NCI-H1930 (cell line): ENCODE measurements at regions not wholly inside any gene's neighbourhood (a gene's known extent, or its start where the extent isn't known, plus 50 kb on each side); places are given as distances from the start of the nearest gene placed in this dataset.
A peak's percentile ranks its signal among the peaks of the same experiment; 100 is the strongest.

Experiments
- DNase-seq, 2 experiments: peaks; one replicate each; lab custom pipeline; 2025; lab: John Stamatoyannopoulos, UW

GRCh38 chr2:199707593-199708185 lies 143.3 kb downstream of the FTCDNL1 start:
- DNase-seq: no peak

- DNase-seq: no peak
These were observed 145.5 kb downstream of the FTCDNL1 start for GRCh38 chr2:199705538-199705937.

- no peak for DNase-seq
These were observed 146.4 kb downstream of the FTCDNL1 start for GRCh38 chr2:199704358-199705238.

- no peak for DNase-seq
These were observed 147.8 kb downstream of the FTCDNL1 start for GRCh38 chr2:199703199-199703598.

GRCh38 chr2:199697469-199697868 lies 153.5 kb downstream of the FTCDNL1 start:
- no peak for DNase-seq

- DNase-seq: no peak
These were observed 154.9 kb downstream of the FTCDNL1 start for GRCh38 chr2:199696048-199696447.

- DNase-seq: no peak
These were observed 157.1 kb downstream of the FTCDNL1 start for GRCh38 chr2:199693861-199694260.

- DNase-seq: peak; percentile 75 to 86
These were observed 158.5 kb downstream of the FTCDNL1 start for GRCh38 chr2:199692489-199692888.

GRCh38 chr2:199690225-199690624 lies 160.8 kb downstream of the FTCDNL1 start:
- DNase-seq: no peak

GRCh38 chr2:199685669-199686068 lies 165.3 kb downstream of the FTCDNL1 start:
- no peak for DNase-seq

- DNase-seq: no peak
These were observed 166.2 kb downstream of the FTCDNL1 start for GRCh38 chr2:199684832-199685231.

GRCh38 chr2:199684168-199684567 lies 166.8 kb downstream of the FTCDNL1 start:
- DNase-seq: no peak

GRCh38 chr2:199682001-199682400 lies 169.0 kb downstream of the FTCDNL1 start:
- DNase-seq: no peak

- DNase-seq: no peak
These were observed 170.5 kb downstream of the FTCDNL1 start for GRCh38 chr2:199680482-199680881.

GRCh38 chr2:199679883-199680282 lies 171.1 kb downstream of the FTCDNL1 start:
- no peak for DNase-seq

- DNase-seq: no peak
These were observed 173.1 kb downstream of the FTCDNL1 start for GRCh38 chr2:199677881-199678280.

- DNase-seq: no peak
These were observed 182.3 kb downstream of the FTCDNL1 start for GRCh38 chr2:199668645-199669044.

- no peak for DNase-seq
These were observed 187.8 kb downstream of the FTCDNL1 start for GRCh38 chr2:199663157-199663556.

GRCh38 chr2:199662255-199662654 lies 188.7 kb downstream of the FTCDNL1 start:
- no peak for DNase-seq

- no peak for DNase-seq
These were observed 190.8 kb downstream of the FTCDNL1 start for GRCh38 chr2:199660167-199660566.

- DNase-seq: no peak
These were observed 191.8 kb downstream of the FTCDNL1 start for GRCh38 chr2:199659207-199659606.

GRCh38 chr2:199646439-199646838 lies 188.7 kb upstream of the SATB2 start:
- DNase-seq: no peak

GRCh38 chr2:199631129-199631528 lies 173.4 kb upstream of the SATB2 start:
- no peak for DNase-seq

- DNase-seq: no peak
These were observed 171.6 kb upstream of the SATB2 start for GRCh38 chr2:199629301-199629700.
